ENCODE measurements at regions not wholly inside any gene's neighbourhood (a gene's known extent, or its start where the extent isn't known, plus 50 kb on each side); places are given as distances from the start of the nearest gene placed in this dataset.

GRCh38 chr11:100498780-100499179 lies 188.3 kb upstream of the ARHGAP42 start:
- Histone ChIP-seq H3K4me3 (ENCODE audit: low read depth, low read length, poor library complexity, severe bottlenecking) (no peak overlapping the region), H3K9me3 (ENCODE audit: low read depth, low read length, poor library complexity, severe bottlenecking) (no peaks in the 10 kb centered on the region), H3K36me3 (ENCODE audit: insufficient read depth, low read length, poor library complexity, severe bottlenecking) (no peaks in the 10 kb centered on the region), H3K27ac (ENCODE audit: low read depth, low read length, poor library complexity, severe bottlenecking) (no peak overlapping the region), H3K27me3 (replicated peaks; ENCODE audit: insufficient read depth, low read depth, low read length, poor library complexity) (no peaks in the 10 kb centered on the region), H3K4me1 (ENCODE audit: insufficient read depth, low read length, poor library complexity, severe bottlenecking) (peaks cover 3% of the 10 kb centered on the region)
- CTCF ChIA-PET: no interaction called here
- BruUV-seq (replicated peaks): no TSS peak
- DNase-seq (ENCODE audit: low spot score): no peak
- intact Hi-C loops (cut with micrococcal nuclease; ENCODE audit: unreplicated experiment): no loop called here
- TF ChIP-seq EZH2 (IDR thresholded peaks at IDR 0.05; ENCODE audit: borderline replicate concordance, low read depth, low read length, poor library complexity, severe bottlenecking): no peak
- TF ChIP-seq CTCF (conservative IDR thresholded peaks at IDR 0.05; ENCODE audit: low read depth, low read length): no peak
- POLR2A ChIA-PET (ENCODE audit: low non-redundant PET): no interaction called here

GRCh38 chr11:100501450-100501849 lies 185.6 kb upstream of the ARHGAP42 start:
- H3K4me1 ChIP-seq (ENCODE audit: insufficient read depth, low read length, poor library complexity, severe bottlenecking): peaks cover 3% of the 10 kb centered on the region
- DNase-seq (ENCODE audit: low spot score): no peak
- intact Hi-C loops (cut with micrococcal nuclease; ENCODE audit: unreplicated experiment): no loop called here
- H3K9me3 ChIP-seq (ENCODE audit: low read depth, low read length, poor library complexity, severe bottlenecking): no peaks in the 10 kb centered on the region
- ChIA-PET CTCF (no interaction called here), POLR2A (ENCODE audit: low non-redundant PET) (no interaction called here)
- TF ChIP-seq EZH2 (IDR thresholded peaks at IDR 0.05; ENCODE audit: borderline replicate concordance, low read depth, low read length, poor library complexity, severe bottlenecking) (no peak), CTCF (conservative IDR thresholded peaks at IDR 0.05; ENCODE audit: low read depth, low read length) (no peak)
- BruUV-seq (replicated peaks): no TSS peak
- H3K27me3 ChIP-seq (replicated peaks; ENCODE audit: insufficient read depth, low read depth, low read length, poor library complexity): no peaks in the 10 kb centered on the region
- H3K36me3 ChIP-seq (ENCODE audit: insufficient read depth, low read length, poor library complexity, severe bottlenecking): no peaks in the 10 kb centered on the region
- H3K4me3 ChIP-seq (ENCODE audit: low read depth, low read length, poor library complexity, severe bottlenecking): no peak overlapping the region
- no peak overlapping the region for H3K27ac ChIP-seq (ENCODE audit: low read depth, low read length, poor library complexity, severe bottlenecking)

- Histone ChIP-seq H3K9me3 (ENCODE audit: low read depth, low read length, poor library complexity, severe bottlenecking) (no peaks in the 10 kb centered on the region), H3K27me3 (replicated peaks; ENCODE audit: insufficient read depth, low read depth, low read length, poor library complexity) (no peaks in the 10 kb centered on the region), H3K4me1 (ENCODE audit: insufficient read depth, low read length, poor library complexity, severe bottlenecking) (no peaks in the 10 kb centered on the region), H3K4me3 (ENCODE audit: low read depth, low read length, poor library complexity, severe bottlenecking) (no peak overlapping the region), H3K36me3 (ENCODE audit: insufficient read depth, low read length, poor library complexity, severe bottlenecking) (no peaks in the 10 kb centered on the region), H3K27ac (ENCODE audit: low read depth, low read length, poor library complexity, severe bottlenecking) (no peak overlapping the region)
- DNase-seq (ENCODE audit: low spot score): no peak
- TF ChIP-seq CTCF (conservative IDR thresholded peaks at IDR 0.05; ENCODE audit: low read depth, low read length): no peak
- no peak for TF ChIP-seq EZH2 (IDR thresholded peaks at IDR 0.05; ENCODE audit: borderline replicate concordance, low read depth, low read length, poor library complexity, severe bottlenecking)
- intact Hi-C loops (cut with micrococcal nuclease; ENCODE audit: unreplicated experiment): no loop called here
- no TSS peak for BruUV-seq (replicated peaks)
- CTCF ChIA-PET: no interaction called here
- POLR2A ChIA-PET (ENCODE audit: low non-redundant PET): no interaction called here
These were observed 174.6 kb upstream of the ARHGAP42 start for GRCh38 chr11:100512475-100512874.

Data from A673 (cell line).